ENCODE measurements at regions not wholly inside any gene's neighbourhood (a gene's known extent, or its start where the extent isn't known, plus 50 kb on each side); places are given as distances from the start of the nearest gene placed in this dataset.

GRCh38 chr2:226608451-226608850 is 191.2 kb downstream of the IRS1 start:
- TF ChIP-seq ZNF274 (IDR thresholded peaks at IDR 0.05; ENCODE audit: low read depth, low read length) (no peak), SUZ12 (IDR thresholded peaks at IDR 0.05; ENCODE audit: extremely low read depth, insufficient read depth, insufficient read length) (no peak), YY1 (IDR thresholded peaks at IDR 0.05; ENCODE audit: insufficient read depth, insufficient read length) (no peak)
